WTC11 (cell line): ENCODE measurements at regions not wholly inside any gene's neighbourhood (a gene's known extent, or its start where the extent isn't known, plus 50 kb on each side); places are given as distances from the start of the nearest gene placed in this dataset.

Experiments
- ATAC-seq: fragments of 200-7000 bp; cut with Tn5 transposase; 2 replicates; pipeline ENCODE4 v1.10.0; 2021; ENCODE audit warnings: mild to moderate bottlenecking, moderate library complexity
- CTCF ChIA-PET: fragments of 300-600 bp; sonication (Branson Sonifier 250); formaldehyde crosslinking; loops from one replicate; lab custom pipeline; 2021; ENCODE audit warnings: antibody characterized with exemption; lab: Charles Lee
- POLR2A ChIA-PET: fragments of 350-600 bp; sonication (Branson Sonifier 250); formaldehyde crosslinking; loops from one replicate; lab custom pipeline; 2021; ENCODE audit warnings: antibody characterized with exemption; lab: Charles Lee
- DNase-seq: peaks from one replicate; pipeline ENCODE4 v3.0.0; 2021; ENCODE audit warnings: low spot score
- H3K27ac Mint-ChIP-seq: 2 replicates; pipeline ENCODE4 v1.8.0; 2021; ENCODE audit warnings: mixed read lengths
- H3K27me3 Mint-ChIP-seq: 2 replicates; pipeline ENCODE4 v1.8.0; 2021; ENCODE audit warnings: low read depth, mild to moderate bottlenecking, moderate library complexity, mixed read lengths
- H3K36me3 Mint-ChIP-seq: 2 replicates; pipeline ENCODE4 v1.8.0; 2021; ENCODE audit warnings: mixed read lengths
- H3K4me1 Mint-ChIP-seq: 2 replicates; pipeline ENCODE4 v1.8.0; 2022; ENCODE audit warnings: mixed read lengths
- H3K4me3 Mint-ChIP-seq: 2 replicates; pipeline ENCODE4 v1.8.0; 2021; ENCODE audit warnings: mild to moderate bottlenecking, moderate library complexity, mixed read lengths
- H3K9me3 Mint-ChIP-seq: 2 replicates; pipeline ENCODE4 v1.8.0; 2021; ENCODE audit warnings: mixed read lengths
- AFF4 ChIP-seq: sonication (generic); formaldehyde crosslinking; IDR thresholded peaks from 2 replicates; pipeline ENCODE4 v1.8.1; 2023; ENCODE audit warnings: mild to moderate bottlenecking, missing genetic modification reagents, borderline replicate concordance
- AR ChIP-seq: fragments of 250-450 bp; sonication (Bioruptor Pico); IDR thresholded peaks from 2 replicates; pipeline ENCODE4 v1.9.0; 2021; ENCODE audit warnings: mild to moderate bottlenecking
- ATF1 ChIP-seq: sonication (generic); formaldehyde crosslinking; IDR thresholded peaks from 2 replicates; pipeline ENCODE4 v1.8.1; 2023; ENCODE audit warnings: mild to moderate bottlenecking, moderate library complexity, missing genetic modification reagents
- ATF6 ChIP-seq: sonication (generic); formaldehyde crosslinking; IDR thresholded peaks from 2 replicates; pipeline ENCODE4 v1.8.1; 2023; ENCODE audit warnings: mild to moderate bottlenecking, missing genetic modification reagents
- CBFB ChIP-seq: sonication (generic); formaldehyde crosslinking; IDR thresholded peaks from 2 replicates; pipeline ENCODE4 v1.8.1; 2022; ENCODE audit warnings: mild to moderate bottlenecking, low read depth, missing genetic modification reagents
- CREB1 ChIP-seq: sonication (generic); formaldehyde crosslinking; IDR thresholded peaks from 2 replicates; pipeline ENCODE4 v1.8.0; 2023; ENCODE audit warnings: mild to moderate bottlenecking, missing genetic modification reagents
- CTCF ChIP-seq: fragments of 200-600 bp; IDR thresholded peaks from 2 replicates; pipeline ENCODE4 v1.8.0; 2022; ENCODE audit warnings: antibody characterized with exemption
- E2F5 ChIP-seq: sonication (generic); formaldehyde crosslinking; IDR thresholded peaks from 2 replicates; pipeline ENCODE4 v1.8.1; 2022; ENCODE audit warnings: mild to moderate bottlenecking, moderate library complexity, missing genetic modification reagents
- EMX1 ChIP-seq: fragments of 250-450 bp; sonication (Bioruptor Pico); IDR thresholded peaks from 2 replicates; pipeline ENCODE4 v1.8.0; 2021; ENCODE audit warnings: mild to moderate bottlenecking
- GABPB1 ChIP-seq: sonication (generic); formaldehyde crosslinking; IDR thresholded peaks from 2 replicates; pipeline ENCODE4 v1.8.1; 2023; ENCODE audit warnings: mild to moderate bottlenecking, missing genetic modification reagents
- IRF1 ChIP-seq: sonication (generic); formaldehyde crosslinking; IDR thresholded peaks from 2 replicates; pipeline ENCODE4 v1.8.0; 2023; ENCODE audit warnings: missing genetic modification reagents
- MAX ChIP-seq: sonication (generic); formaldehyde crosslinking; IDR thresholded peaks from 2 replicates; pipeline ENCODE4 v1.8.0; 2022; ENCODE audit warnings: mild to moderate bottlenecking, missing genetic modification reagents
- NFYB ChIP-seq: sonication (generic); formaldehyde crosslinking; conservative IDR thresholded peaks from 2 replicates; pipeline ENCODE4 v1.8.0; 2022; ENCODE audit warnings: low read depth, missing genetic modification reagents
- NR1H2 ChIP-seq: sonication (generic); formaldehyde crosslinking; IDR thresholded peaks from 2 replicates; pipeline ENCODE4 v1.9.0; 2021; ENCODE audit warnings: mild to moderate bottlenecking, moderate library complexity, missing genetic modification reagents
- NR3C1 ChIP-seq: sonication (generic); formaldehyde crosslinking; conservative IDR thresholded peaks from 2 replicates; pipeline ENCODE4 v1.8.1; 2023; ENCODE audit warnings: low read depth, mild to moderate bottlenecking, missing genetic modification reagents
- RORB ChIP-seq: fragments of 250-450 bp; sonication (Bioruptor Pico); IDR thresholded peaks from 2 replicates; pipeline ENCODE4 v1.9.0; 2021; ENCODE audit warnings: mild to moderate bottlenecking
- SMAD3 ChIP-seq: sonication (generic); formaldehyde crosslinking; IDR thresholded peaks from 2 replicates; pipeline ENCODE4 v1.8.0; 2022; ENCODE audit warnings: missing genetic modification reagents, mild to moderate bottlenecking, borderline replicate concordance
- SOX15 ChIP-seq: fragments of 250-450 bp; sonication (Bioruptor Pico); IDR thresholded peaks from 2 replicates; pipeline ENCODE4 v1.9.0; 2021; ENCODE audit warnings: mild to moderate bottlenecking
- TCF7 ChIP-seq: sonication (generic); formaldehyde crosslinking; IDR thresholded peaks from 2 replicates; pipeline ENCODE4 v1.8.0; 2022; ENCODE audit warnings: mild to moderate bottlenecking, low read depth, missing genetic modification reagents, moderate library complexity
- ZBTB43 ChIP-seq: sonication (generic); formaldehyde crosslinking; IDR thresholded peaks from 2 replicates; pipeline ENCODE4 v1.8.1; 2023; ENCODE audit warnings: mild to moderate bottlenecking, missing genetic modification reagents
- ZNF423 ChIP-seq: fragments of 250-450 bp; sonication (Bioruptor Pico); IDR thresholded peaks from 2 replicates; pipeline ENCODE4 v2.1.2; 2022; ENCODE audit warnings: mild to moderate bottlenecking, moderate library complexity
- ZNF671 ChIP-seq: fragments of 250-450 bp; sonication (Bioruptor Pico); IDR thresholded peaks from 2 replicates; pipeline ENCODE4 v1.8.0; 2021; ENCODE audit warnings: mild to moderate bottlenecking

- Mint-ChIP-seq H3K36me3 (no peaks in the 10 kb centered on the region), H3K4me1 (peaks cover 17% of the 10 kb centered on the region)
- DNase-seq, result no peak
- POLR2A ChIA-PET, result no interaction called here
- TF ChIP-seq CBFB (CRISPR knock-in tag) (no peak), ZBTB43 (CRISPR knock-in tag) (no peak), E2F5 (CRISPR knock-in tag) (no peak), ATF1 (CRISPR knock-in tag) (no peak), AR (no peak), TCF7 (CRISPR knock-in tag) (no peak), AFF4 (CRISPR knock-in tag) (no peak), GABPB1 (CRISPR knock-in tag) (no peak), NR3C1 (CRISPR knock-in tag) (no peak), RORB (CRISPR knock-in tag) (no peak), ZNF423 (CRISPR knock-in tag) (no peak), SMAD3 (CRISPR knock-in tag) (no peak)
- TF ChIP-seq, all 79 proteins: peak for 0
- H3K4me3 Mint-ChIP-seq, result no peak overlapping the region
- CTCF ChIA-PET, result no interaction called here
- ATAC-seq, result no peak
- H3K9me3 Mint-ChIP-seq, result peaks cover 3% of the 10 kb centered on the region
- H3K27ac Mint-ChIP-seq, result no peak overlapping the region
- H3K27me3 Mint-ChIP-seq, result no peaks in the 10 kb centered on the region
Observed at GRCh38 chr15:87477026-87477425, 779.5 kb downstream of the NTRK3 start.

- ChIA-PET CTCF (no interaction called here), POLR2A (no interaction called here)
- Mint-ChIP-seq H3K27ac (no peak overlapping the region), H3K27me3 (no peaks in the 10 kb centered on the region), H3K36me3 (peaks cover 11% of the 10 kb centered on the region), H3K9me3 (peaks cover 11% of the 10 kb centered on the region), H3K4me1 (no peaks in the 10 kb centered on the region), H3K4me3 (no peak overlapping the region)
- DNase-seq (no peak), ATAC-seq (no peak)
- TF ChIP-seq CTCF (no peak), ATF6 (CRISPR knock-in tag) (no peak), NR1H2 (CRISPR knock-in tag) (no peak), TCF7 (CRISPR knock-in tag) (no peak), ZNF671 (CRISPR knock-in tag) (no peak), EMX1 (CRISPR knock-in tag) (no peak), IRF1 (CRISPR knock-in tag) (no peak), CREB1 (CRISPR knock-in tag) (no peak), MAX (CRISPR knock-in tag) (no peak), E2F5 (CRISPR knock-in tag) (no peak), NFYB (no peak), SOX15 (no peak)
Observed at GRCh38 chr15:87470923-87471322, 785.6 kb downstream of the NTRK3 start.
